DND-41 (cell line): ENCODE measurements at regions not wholly inside any gene's neighbourhood (a gene's known extent, or its start where the extent isn't known, plus 50 kb on each side); places are given as distances from the start of the nearest gene placed in this dataset.

Experiments
- ATAC-seq: fragments of 200-7000 bp; cut with Tn5 transposase; 3 replicates; pipeline ENCODE4 v1.9.1; 2021; ENCODE audit warnings: low read depth; ENCODE audit not compliant: insufficient read depth
- DNase-seq: peaks from one replicate; pipeline ENCODE4 v3.0.0-alpha.2; 2020
- H2AFZ ChIP-seq: 2 replicates; pipeline ENCODE4 v1.6.0; 2012; ENCODE audit warnings: low read depth, low read length
- H3K27ac ChIP-seq: 2 replicates; pipeline ENCODE4 v1.5.1; 2012; ENCODE audit warnings: low read length, inconsistent platforms
- H3K27me3 ChIP-seq: fragments of 200-600 bp; sonication (generic); 2 replicates; pipeline ENCODE4 v1.6.0; 2012; ENCODE audit warnings: low read length, mild to moderate bottlenecking, inconsistent platforms; ENCODE audit not compliant: insufficient read depth, poor library complexity
- H3K36me3 ChIP-seq: 2 replicates; pipeline ENCODE4 v1.5.1; 2012; ENCODE audit warnings: low read length, inconsistent platforms; ENCODE audit not compliant: insufficient read depth
- H3K4me1 ChIP-seq: 2 replicates; pipeline ENCODE4 v1.5.1; 2012; ENCODE audit warnings: mild to moderate bottlenecking, low read length; ENCODE audit not compliant: insufficient read depth
- H3K4me2 ChIP-seq: 2 replicates; pipeline ENCODE4 v1.6.0; 2012; ENCODE audit warnings: mild to moderate bottlenecking, moderate library complexity, low read length, inconsistent platforms; ENCODE audit not compliant: insufficient read depth
- H3K4me3 ChIP-seq, 2 experiments: fragments of 200-600 bp in 1 of 2; shearing (Covaris generic) in 1 of 2; 2 replicates each; pipeline ENCODE4 v1.5.1; 2012 to 2016; ENCODE audit warnings: inconsistent platforms in 2 of 2, low read length in 2 of 2, mild to moderate bottlenecking in 2 of 2, low read depth in 1 of 2, moderate library complexity in 1 of 2
- H3K79me2 ChIP-seq: 2 replicates; pipeline ENCODE4 v1.6.0; 2012; ENCODE audit warnings: low read length, inconsistent platforms; ENCODE audit not compliant: insufficient read depth
- H3K9ac ChIP-seq: 2 replicates; pipeline ENCODE4 v1.6.0; 2012; ENCODE audit warnings: low read depth, mild to moderate bottlenecking, inconsistent platforms, low read length, moderate library complexity
- H3K9me3 ChIP-seq: 2 replicates; pipeline ENCODE4 v1.5.1; 2012; ENCODE audit warnings: low read length, moderate library complexity, mild to moderate bottlenecking, inconsistent platforms; ENCODE audit not compliant: insufficient read depth, severe bottlenecking
- H4K20me1 ChIP-seq: 2 replicates; pipeline ENCODE4 v1.6.0; 2012; ENCODE audit warnings: low read length; ENCODE audit not compliant: insufficient read depth
- CTCF ChIP-seq: IDR thresholded peaks from 2 replicates; pipeline ENCODE4 v1.5.1; 2012; ENCODE audit warnings: borderline replicate concordance, low read length, moderate library complexity, mild to moderate bottlenecking; ENCODE audit not compliant: poor library complexity, severe bottlenecking; ENCODE audit errors: extremely low read depth
- EZH2 ChIP-seq: IDR thresholded peaks from 3 replicates; pipeline ENCODE4 v1.6.1; 2012; ENCODE audit warnings: borderline replicate concordance, low read depth, mild to moderate bottlenecking, moderate library complexity, low read length, inconsistent platforms; ENCODE audit not compliant: severe bottlenecking

- Histone ChIP-seq H4K20me1 (no peaks in the 10 kb centered on the region), H3K9me3 (no peaks in the 10 kb centered on the region), H2AFZ (no peak overlapping the region), H3K79me2 (no peaks in the 10 kb centered on the region), H3K4me1 (no peaks in the 10 kb centered on the region), H3K4me2 (no peak overlapping the region), H3K27me3 (peaks cover 10% of the 10 kb centered on the region), H3K9ac (no peak overlapping the region), H3K36me3 (no peaks in the 10 kb centered on the region), H3K4me3 (no peak overlapping the region), H3K27ac (no peak overlapping the region)
- TF ChIP-seq CTCF, result no peak
- TF ChIP-seq EZH2, result no peak
- ATAC-seq (no peak), DNase-seq (no peak)
These were observed 101.1 kb upstream of the SFSWAP start for GRCh38 chr12:131609762-131610161.

GRCh38 chr12:131610181-131610580 is 100.7 kb upstream of the SFSWAP start:
- no peaks in the 10 kb centered on the region for H3K36me3 ChIP-seq
- H3K9me3 ChIP-seq, result no peaks in the 10 kb centered on the region
- H3K79me2 ChIP-seq, result no peaks in the 10 kb centered on the region
- H3K4me3 ChIP-seq, result no peak overlapping the region
- peaks cover 10% of the 10 kb centered on the region for H3K27me3 ChIP-seq
- DNase-seq (no peak), ATAC-seq (no peak)
- no peak overlapping the region for H2AFZ ChIP-seq
- H3K9ac ChIP-seq, result no peak overlapping the region
- H4K20me1 ChIP-seq, result no peaks in the 10 kb centered on the region
- TF ChIP-seq EZH2, result no peak
- TF ChIP-seq CTCF, result no peak
- H3K4me2 ChIP-seq, result no peak overlapping the region
- no peak overlapping the region for H3K27ac ChIP-seq
- H3K4me1 ChIP-seq, result no peaks in the 10 kb centered on the region

- Histone ChIP-seq H2AFZ (no peak overlapping the region), H3K9ac (no peak overlapping the region), H3K4me3 (no peak overlapping the region), H3K36me3 (no peaks in the 10 kb centered on the region), H3K4me1 (no peaks in the 10 kb centered on the region), H3K27me3 (peaks cover 8% of the 10 kb centered on the region), H3K79me2 (no peaks in the 10 kb centered on the region), H3K9me3 (no peaks in the 10 kb centered on the region), H3K27ac (no peak overlapping the region), H4K20me1 (no peaks in the 10 kb centered on the region), H3K4me2 (no peak overlapping the region)
- no peak for ATAC-seq
- TF ChIP-seq CTCF, result no peak
- no peak for TF ChIP-seq EZH2
- no peak for DNase-seq
These were observed 100.0 kb upstream of the SFSWAP start for GRCh38 chr12:131610891-131611290.

GRCh38 chr12:131611416-131612091 is 99.3 kb upstream of the SFSWAP start:
- H3K27ac ChIP-seq, result no peak overlapping the region
- no peak overlapping the region for H3K4me3 ChIP-seq
- H3K4me1 ChIP-seq, result no peaks in the 10 kb centered on the region
- H4K20me1 ChIP-seq, result no peaks in the 10 kb centered on the region
- no peak overlapping the region for H3K9ac ChIP-seq
- no peaks in the 10 kb centered on the region for H3K36me3 ChIP-seq
- no peak for TF ChIP-seq EZH2
- TF ChIP-seq CTCF, result no peak
- H3K27me3 ChIP-seq, result peaks cover 2% of the 10 kb centered on the region
- no peaks in the 10 kb centered on the region for H3K79me2 ChIP-seq
- H2AFZ ChIP-seq, result no peak overlapping the region
- no peaks in the 10 kb centered on the region for H3K9me3 ChIP-seq
- DNase-seq (no peak), ATAC-seq (no peak)
- H3K4me2 ChIP-seq, result no peak overlapping the region
